HEK293T (cell line): ENCODE measurements at regions not wholly inside any gene's neighbourhood (a gene's known extent, or its start where the extent isn't known, plus 50 kb on each side); places are given as distances from the start of the nearest gene placed in this dataset.

ENCODE experiments used
- CTCF ChIA-PET: fragments of 350-600 bp; formaldehyde crosslinking; extraction: SDS; loops from one replicate; lab custom pipeline; 2021; ENCODE audit warnings: antibody characterized with exemption, inconsistent platforms; lab: Yijun Ruan, JAX
- POLR2A ChIA-PET: fragments of 350-600 bp; formaldehyde crosslinking; extraction: SDS; loops from one replicate; lab custom pipeline; 2020; ENCODE audit warnings: antibody characterized with exemption, inconsistent platforms; lab: Yijun Ruan, JAX
- DNase-seq: peaks from one replicate; pipeline ENCODE4 v3.0.0; 2012; ENCODE audit warnings: mixed read lengths; ENCODE audit errors: extremely low spot score
- ARNT ChIP-seq: fragments of 450-650 bp; IDR thresholded peaks from 2 replicates; pipeline ENCODE4 v1.6.1; 2017; ENCODE audit warnings: mild to moderate bottlenecking
- BHLHE40 ChIP-seq: fragments of 450-650 bp; IDR thresholded peaks from 2 replicates; pipeline ENCODE4 v1.6.1; 2016; ENCODE audit warnings: mild to moderate bottlenecking, moderate library complexity, borderline replicate concordance
- CTBP1 ChIP-seq: fragments of 450-650 bp; IDR thresholded peaks from 2 replicates; pipeline ENCODE4 v1.6.1; 2016; ENCODE audit warnings: borderline replicate concordance
- ELF4 ChIP-seq: fragments of 450-650 bp; IDR thresholded peaks from 2 replicates; pipeline ENCODE4 v1.6.1; 2017; ENCODE audit warnings: antibody characterized with exemption
- FOXA1 ChIP-seq: fragments of 450-650 bp; IDR thresholded peaks from 2 replicates; pipeline ENCODE4 v1.6.1; 2016; ENCODE audit warnings: mild to moderate bottlenecking
- FOXK2 ChIP-seq: fragments of 450-650 bp; IDR thresholded peaks from 2 replicates; pipeline ENCODE4 v1.6.1; 2016; ENCODE audit warnings: mild to moderate bottlenecking
- FOXM1 ChIP-seq: fragments of 450-650 bp; IDR thresholded peaks from 2 replicates; pipeline ENCODE4 v1.6.1; 2017; ENCODE audit warnings: mild to moderate bottlenecking, borderline replicate concordance
- HDGF ChIP-seq: fragments of 450-650 bp; IDR thresholded peaks from 2 replicates; pipeline ENCODE4 v1.6.1; 2017; ENCODE audit warnings: antibody characterized with exemption, borderline replicate concordance
- L3MBTL2 ChIP-seq: fragments of 450-650 bp; conservative IDR thresholded peaks from 2 replicates; pipeline ENCODE4 v1.6.1; 2016; ENCODE audit warnings: mild to moderate bottlenecking
- LEF1 ChIP-seq: fragments of 450-650 bp; IDR thresholded peaks from 2 replicates; pipeline ENCODE4 v1.6.1; 2017; ENCODE audit warnings: mild to moderate bottlenecking, borderline replicate concordance
- NFRKB ChIP-seq: fragments of 450-650 bp; IDR thresholded peaks from 2 replicates; pipeline ENCODE4 v1.6.1; 2016; ENCODE audit warnings: mild to moderate bottlenecking, moderate library complexity
- SP1 ChIP-seq: fragments of 450-650 bp; IDR thresholded peaks from 2 replicates; pipeline ENCODE4 v1.6.1; 2017
- SUZ12 ChIP-seq: fragments of 450-650 bp; IDR thresholded peaks from 2 replicates; pipeline ENCODE4 v1.6.1; 2016; ENCODE audit warnings: mild to moderate bottlenecking
- TARDBP ChIP-seq: fragments of 450-650 bp; IDR thresholded peaks from 2 replicates; pipeline ENCODE4 v1.6.1; 2016
- ZNF384 ChIP-seq: fragments of 450-650 bp; IDR thresholded peaks from 2 replicates; pipeline ENCODE4 v1.6.1; 2016
- TF ChIP-seq, protein P1 (sequence below): fragments of 450-650 bp; IDR thresholded peaks from 2 replicates; pipeline ENCODE4 v1.6.1; 2016

DNA sequence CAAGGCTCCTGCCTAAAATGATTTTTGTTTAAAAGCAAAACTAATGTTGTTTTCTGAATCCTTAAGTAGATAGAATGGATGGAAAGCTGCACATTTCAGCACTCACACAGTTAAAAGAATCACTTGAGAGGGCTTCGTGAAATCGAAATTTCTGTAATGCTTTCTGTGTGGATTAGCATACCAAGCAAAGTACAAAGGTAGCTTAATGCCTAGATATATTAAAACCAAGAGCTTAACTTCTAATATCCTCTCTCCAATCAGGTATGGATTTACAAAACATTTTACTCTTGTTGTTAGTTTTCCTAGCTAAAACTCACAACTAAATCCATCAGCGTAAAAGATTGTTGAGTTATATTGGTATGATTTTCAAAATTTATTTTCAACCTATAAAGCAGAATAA, 378.8 kb upstream of the PRMT6 start:
- TF ChIP-seq ZNF384, result no peak
- TF ChIP-seq SP1, result no peak
- TF ChIP-seq LEF1, result no peak
- no peak for TF ChIP-seq FOXM1
- TF ChIP-seq L3MBTL2, result no peak
- no peak for TF ChIP-seq CTBP1
- TF ChIP-seq ARNT, result no peak
- TF ChIP-seq ELF4, result no peak
- TF ChIP-seq SUZ12, result no peak
- no peak for TF ChIP-seq HDGF
- TF ChIP-seq NFRKB, result no peak
- no peak for TF ChIP-seq BHLHE40
- TF ChIP-seq, protein P1, sequence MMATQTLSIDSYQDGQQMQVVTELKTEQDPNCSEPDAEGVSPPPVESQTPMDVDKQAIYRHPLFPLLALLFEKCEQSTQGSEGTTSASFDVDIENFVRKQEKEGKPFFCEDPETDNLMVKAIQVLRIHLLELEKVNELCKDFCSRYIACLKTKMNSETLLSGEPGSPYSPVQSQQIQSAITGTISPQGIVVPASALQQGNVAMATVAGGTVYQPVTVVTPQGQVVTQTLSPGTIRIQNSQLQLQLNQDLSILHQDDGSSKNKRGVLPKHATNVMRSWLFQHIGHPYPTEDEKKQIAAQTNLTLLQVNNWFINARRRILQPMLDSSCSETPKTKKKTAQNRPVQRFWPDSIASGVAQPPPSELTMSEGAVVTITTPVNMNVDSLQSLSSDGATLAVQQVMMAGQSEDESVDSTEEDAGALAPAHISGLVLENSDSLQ, result no peak
- POLR2A ChIA-PET, result no interaction called here
- no peak for DNase-seq

DNA sequence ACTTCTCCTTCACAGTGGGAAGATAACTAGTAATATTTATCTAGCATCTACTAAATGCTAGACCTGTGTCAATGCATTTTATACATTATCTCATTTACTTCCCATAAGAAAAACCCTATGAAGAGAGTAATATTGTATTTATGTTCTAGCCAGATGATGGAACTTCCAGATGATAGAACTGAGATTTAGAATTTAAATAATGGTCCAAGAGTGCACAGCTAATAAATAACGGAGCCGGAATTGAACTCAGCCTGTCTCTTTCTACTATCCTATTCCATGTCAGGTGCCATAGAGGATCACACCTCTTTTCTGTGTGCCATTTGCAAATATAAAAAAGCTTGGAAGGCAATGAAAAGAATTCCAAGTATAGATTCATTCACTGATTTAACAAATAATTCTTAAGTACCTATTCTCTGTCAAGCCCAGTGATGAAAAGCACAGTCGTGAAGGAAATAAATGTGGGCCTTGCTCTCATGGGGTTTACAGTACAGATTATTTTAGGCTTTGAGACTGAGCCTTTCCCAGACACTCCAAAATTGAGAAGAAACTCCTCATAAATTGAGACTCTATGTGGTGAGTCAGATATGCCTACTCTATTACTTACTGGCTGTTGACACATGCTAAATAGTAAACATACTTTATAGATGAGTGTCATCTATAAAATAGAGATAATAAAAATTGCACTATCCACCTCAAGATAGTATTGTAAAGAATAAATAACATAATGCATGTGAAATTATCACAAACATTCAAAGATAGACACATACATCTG, 378.0 kb upstream of the PRMT6 start:
- TF ChIP-seq L3MBTL2 (no peak), CTBP1 (no peak), FOXA1 (no peak), SUZ12 (no peak), TARDBP (no peak), BHLHE40 (no peak), NFRKB (no peak)
- TF ChIP-seq, protein P1, result no peak
- ChIA-PET CTCF (no interaction called here), POLR2A (no interaction called here)
- DNase-seq, result no peak

More for the DNA sequence above, 378.8 kb upstream of the PRMT6 start:
- CTCF ChIA-PET, result interaction anchor here (0.5 kb wide), 1 partner anchor 122 kb away, joined by 3 read pairs; no protein-coding TSS in a partner anchor

DNA sequence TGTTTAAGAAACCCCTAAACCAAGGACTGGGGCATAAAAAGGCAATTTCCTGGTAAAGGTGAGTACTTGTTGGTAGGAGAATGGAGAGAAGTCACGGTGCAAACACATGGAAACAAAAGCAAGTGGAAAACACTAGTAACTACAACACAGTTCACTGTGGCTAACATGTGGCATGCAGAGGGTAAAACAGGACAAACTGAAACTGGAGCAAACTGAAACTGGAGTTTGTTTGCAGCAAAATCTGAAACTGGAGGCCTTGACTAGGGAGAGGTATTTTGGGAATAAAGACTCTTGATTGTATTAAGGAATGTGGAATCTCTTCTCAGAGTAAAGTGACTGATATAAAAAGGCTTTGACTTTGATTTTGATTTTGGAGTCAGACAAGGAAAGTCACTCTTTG, 376.3 kb upstream of the PRMT6 start:
- TF ChIP-seq FOXM1, result no peak
- TF ChIP-seq LEF1, result no peak
- TF ChIP-seq ELF4, result no peak
- TF ChIP-seq CTBP1, result no peak
- TF ChIP-seq ZNF384, result no peak
- TF ChIP-seq SP1, result no peak
- TF ChIP-seq TARDBP, result no peak
- no peak for TF ChIP-seq FOXA1
- no peak for TF ChIP-seq HDGF
- TF ChIP-seq, protein P1, result no peak
- TF ChIP-seq BHLHE40, result no peak
- no peak for TF ChIP-seq NFRKB
- no peak for TF ChIP-seq FOXK2
- TF ChIP-seq L3MBTL2, result no peak
- TF ChIP-seq SUZ12, result no peak
- TF ChIP-seq ARNT, result no peak
- ChIA-PET POLR2A (no interaction called here), CTCF (interaction anchor here (1.0 kb wide), 1 partner anchor 43 kb away, joined by 3 read pairs; no protein-coding TSS in a partner anchor)
- DNase-seq, result no peak

DNA sequence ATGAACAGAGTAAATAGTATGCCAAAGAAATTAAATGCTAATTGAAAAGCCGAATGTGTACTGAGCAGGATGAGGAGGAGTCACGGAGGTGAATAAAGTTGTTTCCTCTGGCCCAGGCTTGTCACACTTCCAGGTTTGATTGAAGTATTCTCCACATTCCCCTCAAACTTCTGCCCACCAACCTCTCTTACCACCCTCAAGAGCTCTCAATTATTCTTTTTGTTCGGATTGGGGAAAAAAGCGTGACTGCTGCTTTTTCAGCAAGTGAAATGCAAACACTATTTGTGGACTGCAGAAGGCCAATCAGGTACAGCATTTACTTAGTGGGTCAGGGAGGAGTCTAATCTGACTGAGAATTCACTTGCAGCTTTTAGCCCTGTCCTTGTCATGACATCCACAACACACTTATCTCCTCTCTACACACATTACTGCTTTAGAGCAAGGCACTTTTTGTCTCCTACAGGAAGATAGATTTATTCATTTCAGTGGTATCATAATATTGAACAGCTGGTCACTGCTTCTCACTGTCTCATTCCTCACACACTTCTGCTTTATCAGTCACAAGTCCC, 375.6 kb upstream of the PRMT6 start:
- CTCF ChIA-PET, result interaction anchor here (1.0 kb wide), 1 partner anchor 43 kb away, joined by 3 read pairs; no protein-coding TSS in a partner anchor
- no peak for TF ChIP-seq FOXK2
- TF ChIP-seq, protein P1, result no peak
- TF ChIP-seq FOXM1, result no peak
- TF ChIP-seq FOXA1, result no peak
- no peak for TF ChIP-seq BHLHE40
- TF ChIP-seq SUZ12, result no peak
- no peak for DNase-seq
- POLR2A ChIA-PET, result no interaction called here

DNA sequence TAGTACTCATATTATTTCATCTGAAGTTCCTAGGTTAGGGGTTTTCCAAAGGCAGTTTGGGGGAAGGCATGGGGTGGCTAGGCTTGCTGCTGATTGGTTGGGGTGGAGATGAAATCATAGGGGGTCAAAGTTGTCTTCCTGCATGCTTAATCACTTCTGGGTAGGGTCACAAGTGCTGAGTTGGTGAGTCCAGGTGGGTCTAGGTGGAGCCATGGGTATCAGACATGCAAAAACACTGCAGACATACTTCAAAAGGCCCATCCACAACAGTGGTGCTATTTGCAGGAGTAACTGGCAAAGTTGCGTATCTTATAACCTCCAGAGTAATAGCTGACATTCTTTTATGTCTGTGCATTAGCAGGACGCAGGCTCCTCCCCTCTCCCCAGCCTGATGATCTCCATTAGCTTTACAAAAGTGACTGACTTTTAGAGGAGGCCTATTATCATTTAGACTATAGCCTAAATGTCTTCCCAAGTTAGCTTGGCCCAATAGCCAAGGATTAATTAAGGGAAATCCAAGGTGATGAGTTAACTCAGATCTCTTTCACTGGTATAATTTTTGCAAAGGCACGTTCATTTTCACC, 374.4 kb upstream of the PRMT6 start:
- no peak for DNase-seq
- POLR2A ChIA-PET, result no interaction called here
- CTCF ChIA-PET, result no interaction called here
- no peak for TF ChIP-seq FOXA1
- TF ChIP-seq TARDBP, result no peak
- no peak for TF ChIP-seq SUZ12
- no peak for TF ChIP-seq HDGF
- no peak for TF ChIP-seq SP1
- no peak for TF ChIP-seq CTBP1
- TF ChIP-seq ARNT, result no peak
- TF ChIP-seq, protein P1, result no peak
- TF ChIP-seq FOXK2, result no peak
- TF ChIP-seq ZNF384, result no peak
- TF ChIP-seq NFRKB, result no peak
- no peak for TF ChIP-seq LEF1
- no peak for TF ChIP-seq L3MBTL2
